GM23338 (cell line): ENCODE measurements at regions not wholly inside any gene's neighbourhood (a gene's known extent, or its start where the extent isn't known, plus 50 kb on each side); places are given as distances from the start of the nearest gene placed in this dataset.

Source experiments
- ATAC-seq: fragments of 200-7000 bp; cut with Tn5 transposase; 3 replicates; pipeline ENCODE4 v1.9.1; 2020
- DNase-seq: peaks from one replicate; pipeline ENCODE4 v3.0.0-alpha.2; 2015; ENCODE audit warnings: low spot score
- H2AFZ ChIP-seq: fragments of 200-600 bp; sonication (generic); 2 replicates; pipeline ENCODE4 v1.8.0; 2016; ENCODE audit warnings: antibody characterized with exemption, mild to moderate bottlenecking, moderate library complexity
- H3F3A ChIP-seq: fragments of 200-600 bp; sonication (generic); replicated peaks from 2 replicates; pipeline ENCODE4 v1.8.0; 2017; ENCODE audit warnings: antibody characterized with exemption, mixed run types, low read depth
- H3K27ac ChIP-seq: fragments of 200-600 bp; sonication (generic); 2 replicates; pipeline ENCODE4 v1.6.1; 2016; ENCODE audit warnings: low read depth
- H3K27me3 ChIP-seq: fragments of 200-600 bp; sonication (generic); 2 replicates; pipeline ENCODE4 v1.8.0; 2016; ENCODE audit warnings: mild to moderate bottlenecking, mixed run types, moderate library complexity; ENCODE audit not compliant: insufficient read depth
- H3K36me3 ChIP-seq: fragments of 200-600 bp; sonication (generic); 2 replicates; pipeline ENCODE4 v1.8.0; 2016; ENCODE audit warnings: mild to moderate bottlenecking; ENCODE audit not compliant: insufficient read depth
- H3K4me1 ChIP-seq: fragments of 200-600 bp; sonication (generic); 2 replicates; pipeline ENCODE4 v1.8.0; 2016; ENCODE audit warnings: mild to moderate bottlenecking, moderate library complexity; ENCODE audit not compliant: insufficient read depth
- H3K4me2 ChIP-seq: fragments of 200-600 bp; sonication (generic); 2 replicates; pipeline ENCODE4 v1.7.1; 2017; ENCODE audit warnings: mixed run types
- H3K4me3 ChIP-seq: fragments of 200-600 bp; sonication (generic); 2 replicates; pipeline ENCODE4 v1.6.1; 2016; ENCODE audit warnings: mixed run types
- H3K79me2 ChIP-seq: fragments of 200-600 bp; sonication (generic); replicated peaks from 2 replicates; pipeline ENCODE4 v1.8.0; 2017; ENCODE audit warnings: mild to moderate bottlenecking; ENCODE audit not compliant: insufficient read depth
- H3K9me2 ChIP-seq: fragments of 200-600 bp; sonication (generic); 2 replicates; pipeline ENCODE4 v1.8.0; 2017; ENCODE audit not compliant: insufficient read depth
- H4K20me1 ChIP-seq: fragments of 200-600 bp; sonication (generic); replicated peaks from 2 replicates; pipeline ENCODE4 v1.8.0; 2017; ENCODE audit warnings: mild to moderate bottlenecking; ENCODE audit not compliant: insufficient read depth
- H3K27ac Mint-ChIP-seq: 2 replicates; pipeline ENCODE4 v1.8.0; 2020; ENCODE audit warnings: inconsistent platforms, mild to moderate bottlenecking, moderate library complexity, mixed read lengths
- H3K27me3 Mint-ChIP-seq: 3 replicates; pipeline ENCODE4 v1.8.0; 2022; ENCODE audit warnings: low read depth, mild to moderate bottlenecking, moderate library complexity, mixed read lengths, inconsistent platforms; ENCODE audit not compliant: insufficient read depth, poor library complexity
- H3K36me3 Mint-ChIP-seq: 3 replicates; pipeline ENCODE4 v1.8.0; 2021; ENCODE audit warnings: low read depth, mild to moderate bottlenecking, inconsistent platforms, moderate library complexity, mixed read lengths
- H3K4me1 Mint-ChIP-seq: 3 replicates; pipeline ENCODE4 v1.8.0; 2020; ENCODE audit warnings: mild to moderate bottlenecking, inconsistent platforms, mixed read lengths
- H3K4me3 Mint-ChIP-seq: 3 replicates; pipeline ENCODE4 v1.8.0; 2021; ENCODE audit warnings: moderate library complexity, mild to moderate bottlenecking, inconsistent platforms, mixed read lengths
- H3K9me3 Mint-ChIP-seq: 3 replicates; pipeline ENCODE4 v1.8.0; 2020; ENCODE audit warnings: moderate library complexity, mild to moderate bottlenecking, inconsistent platforms, mixed read lengths
- CREB1 ChIP-seq: fragments of 250-450 bp; sonication (Bioruptor Pico); IDR thresholded peaks from 2 replicates; pipeline ENCODE4 v1.5.0; 2020; ENCODE audit warnings: low read depth, mild to moderate bottlenecking, moderate library complexity
- CTCF ChIP-seq, 2 experiments: fragments of 200-600 bp in 1 of 2; sonication (generic) in 1 of 2; conservative IDR thresholded peaks; 2 replicates each; pipeline versions ENCODE4 v1.5.1 to v1.6.1; 2016 to 2017; ENCODE audit warnings: antibody characterized with exemption in 2 of 2, low read depth in 2 of 2, mild to moderate bottlenecking in 2 of 2, moderate library complexity in 1 of 2
- ETS1 ChIP-seq: IDR thresholded peaks from 2 replicates; pipeline ENCODE4 v1.6.1; 2016; ENCODE audit warnings: antibody characterized with exemption
- EZH2 ChIP-seq: fragments of 200-600 bp; sonication (generic); IDR thresholded peaks from one replicate; pipeline ENCODE4 v1.8.0; 2017; ENCODE audit warnings: antibody characterized with exemption, mild to moderate bottlenecking, low read depth; ENCODE audit not compliant: unreplicated experiment
- EZH2phosphoT487 ChIP-seq: fragments of 200-600 bp; sonication (generic); IDR thresholded peaks from one replicate; pipeline ENCODE4 v1.8.1; 2018; ENCODE audit warnings: antibody characterized with exemption; ENCODE audit not compliant: unreplicated experiment
- JUNB ChIP-seq: IDR thresholded peaks from one replicate; pipeline ENCODE4 v1.6.1; 2016; ENCODE audit warnings: antibody characterized with exemption; ENCODE audit not compliant: unreplicated experiment
- NANOG ChIP-seq: IDR thresholded peaks from 2 replicates; pipeline ENCODE4 v1.6.1; 2016; ENCODE audit warnings: antibody characterized with exemption, borderline replicate concordance
- POLR2AphosphoS5 ChIP-seq: IDR thresholded peaks from 2 replicates; pipeline ENCODE4 v1.6.1; 2016; ENCODE audit warnings: antibody characterized with exemption, low read depth
- REST ChIP-seq: IDR thresholded peaks from one replicate; pipeline ENCODE4 v1.6.1; 2018; ENCODE audit warnings: antibody characterized with exemption; ENCODE audit not compliant: unreplicated experiment
- STAT1 ChIP-seq: IDR thresholded peaks from one replicate; pipeline ENCODE4 v1.6.1; 2016; ENCODE audit warnings: antibody characterized with exemption; ENCODE audit not compliant: unreplicated experiment
- ZNF114 ChIP-seq: fragments of 250-450 bp; sonication (Bioruptor Pico); IDR thresholded peaks from 2 replicates; pipeline ENCODE4 v1.5.0; 2020; ENCODE audit warnings: mild to moderate bottlenecking, moderate library complexity
- ZNF331 ChIP-seq: fragments of 250-450 bp; sonication (Bioruptor Pico); IDR thresholded peaks from 2 replicates; pipeline ENCODE4 v1.5.0; 2020; ENCODE audit warnings: low read depth, mild to moderate bottlenecking, moderate library complexity
- ZNF462 ChIP-seq: fragments of 250-450 bp; sonication (Bioruptor Pico); IDR thresholded peaks from 2 replicates; pipeline ENCODE4 v1.5.0; 2020; ENCODE audit warnings: mild to moderate bottlenecking, moderate library complexity

GRCh38 chr10:78403781-78404180, 370.1 kb downstream of the RPS24 start:
- Mint-ChIP-seq H3K4me3 (no peak overlapping the region), H3K9me3 (no peaks in the 10 kb centered on the region; the same call in 2 of the 3 replicates), H3K27ac (no peak overlapping the region), H3K27me3 (peaks cover 17% of the 10 kb centered on the region), H3K4me1 (peaks cover 28% of the 10 kb centered on the region), H3K36me3 (0 out of 3 replicates have a peak, but pooled peaks cover 3% of the 10 kb centered on the region)
- no peaks in the 10 kb centered on the region for H3F3A ChIP-seq
- H2AFZ ChIP-seq: no peak overlapping the region
- H4K20me1 ChIP-seq: no peaks in the 10 kb centered on the region
- H3K4me1 ChIP-seq: peaks cover 8% of the 10 kb centered on the region
- no peaks in the 10 kb centered on the region for H3K27me3 ChIP-seq
- DNase-seq (no peak), ATAC-seq (no peak)
- H3K4me2 ChIP-seq: no peak overlapping the region
- TF ChIP-seq ZNF114 (CRISPR knock-in tag) (no peak), POLR2AphosphoS5 (no peak), REST (no peak), JUNB (no peak), ZNF331 (CRISPR knock-in tag) (no peak), ETS1 (no peak), EZH2phosphoT487 (no peak), ZNF462 (CRISPR knock-in tag) (no peak), EZH2 (no peak), NANOG (no peak), CREB1 (CRISPR knock-in tag) (no peak), STAT1 (no peak), CTCF (conservative IDR thresholded peaks at IDR 0.05; ENCODE audit: low read depth in 2 of 2) (no peak)
- peaks cover 11% of the 10 kb centered on the region; the same call in 1 of the 2 replicates for H3K9me2 ChIP-seq
- H3K27ac ChIP-seq: no peak overlapping the region
- H3K36me3 ChIP-seq: no peaks in the 10 kb centered on the region
- no peaks in the 10 kb centered on the region for H3K79me2 ChIP-seq
- H3K4me3 ChIP-seq: no peak overlapping the region
